Psoas muscle (tissue), 7 donors: ENCODE measurements at regions not wholly inside any gene's neighbourhood (a gene's known extent, or its start where the extent isn't known, plus 50 kb on each side); places are given as distances from the start of the nearest gene placed in this dataset.

Experiments used
- ATAC-seq, 4 donors: fragments of 200-7000 bp; cut with Tn5 transposase; one replicate each; pipeline ENCODE4 v1.9.1; 2020; ENCODE audit warnings: moderate library complexity in 3 of 4, mild to moderate bottlenecking in 2 of 4
- DNase-seq, 2 donors: peaks; one replicate each; pipeline ENCODE4 v3.0.0-alpha.2; 2020
- H3K27ac ChIP-seq: fragments of 200-600 bp; one replicate; pipeline ENCODE4 v1.8.0; 2022
- H3K27me3 ChIP-seq, 3 donors: fragments of 200-600 bp in 1 of 3; one replicate each; pipeline versions ENCODE4 v1.6.1 to v1.8.0; 2013 to 2022; ENCODE audit warnings: low read length in 2 of 3, mild to moderate bottlenecking in 2 of 3, moderate library complexity in 1 of 3; ENCODE audit not compliant: insufficient read depth in 3 of 3
- H3K36me3 ChIP-seq, 2 donors: fragments of 200-600 bp in 1 of 2; one replicate each; pipeline versions ENCODE4 v1.6.1 to v1.8.0; 2013 to 2022; ENCODE audit warnings: low read depth in 1 of 2, mild to moderate bottlenecking in 1 of 2, moderate library complexity in 1 of 2; ENCODE audit not compliant: insufficient read depth in 1 of 2
- H3K4me1 ChIP-seq: fragments of 200-600 bp; one replicate; pipeline ENCODE4 v1.8.0; 2022
- H3K4me3 ChIP-seq: fragments of 200-600 bp; one replicate; pipeline ENCODE4 v1.8.0; 2022; ENCODE audit warnings: mild to moderate bottlenecking
- H3K9me3 ChIP-seq: fragments of 200-600 bp; one replicate; pipeline ENCODE4 v1.8.0; 2022
- WGBS, 3 donors: extraction: QIAGEN DNeasy Blood & Tissue Kit; methylation state at CpG; one replicate each; pipeline versions ENCODE4 v1.1.6 to v1.1.7; 2013; 5-methylcytosine and 5-hydroxymethylcytosine counted together
- intact Hi-C, 2 donors: fragments of 100-400 bp; cut with DNase I; formaldehyde crosslinking; loops; one replicate each; pipeline versions ENCODE4 v1.11.0 to v1.14.2; 2022
- TF ChIP-seq, protein P1 (sequence below): fragments of 200-600 bp; IDR thresholded peaks from one replicate; pipeline ENCODE4 v1.8.0; 2022; ENCODE audit warnings: antibody characterized with exemption
- donor health status: healthy with polysubstance abuse.
- donor health status: DM: no; HTN: no; CAD: no; lungs with moderate emphysema.
- donor health status: Bipolar disorder and iron deficiency.
- donor health status: healthy.
- donor health status: DM: yes; HTN: yes; CAD: no.
- donor health status: DM: no; HTN: no; CAD: no.
- donor health status: DM: yes; HTN: yes; CAD: no.

DNA sequence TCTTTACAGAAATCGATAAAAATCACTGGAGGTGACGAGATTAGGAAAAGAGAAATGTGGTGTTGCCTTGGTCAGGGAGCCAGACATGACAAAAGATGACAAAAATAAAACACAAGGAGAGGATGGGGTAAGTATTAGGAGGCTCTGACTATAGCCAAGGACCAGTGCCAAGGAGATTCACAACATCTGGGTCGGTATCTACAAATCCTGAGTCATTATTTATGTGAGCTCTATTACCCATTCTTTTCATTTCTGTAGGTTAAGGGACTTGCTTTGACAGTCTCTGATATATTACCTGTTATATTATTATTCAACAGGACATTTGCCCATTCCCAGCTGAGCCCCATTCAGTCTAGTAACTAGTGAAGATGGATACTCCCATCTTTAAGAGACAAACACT lies 120.8 kb downstream of the TYW3 start:
- Histone ChIP-seq H3K4me1 (no peaks in the 10 kb centered on the region), H3K4me3 (no peak overlapping the region), H3K27ac (no peak overlapping the region), H3K36me3 (no peaks in the 10 kb centered on the region), H3K27me3 (no peaks in the 10 kb centered on the region), H3K9me3 (no peaks in the 10 kb centered on the region)
- TF ChIP-seq, protein P1, sequence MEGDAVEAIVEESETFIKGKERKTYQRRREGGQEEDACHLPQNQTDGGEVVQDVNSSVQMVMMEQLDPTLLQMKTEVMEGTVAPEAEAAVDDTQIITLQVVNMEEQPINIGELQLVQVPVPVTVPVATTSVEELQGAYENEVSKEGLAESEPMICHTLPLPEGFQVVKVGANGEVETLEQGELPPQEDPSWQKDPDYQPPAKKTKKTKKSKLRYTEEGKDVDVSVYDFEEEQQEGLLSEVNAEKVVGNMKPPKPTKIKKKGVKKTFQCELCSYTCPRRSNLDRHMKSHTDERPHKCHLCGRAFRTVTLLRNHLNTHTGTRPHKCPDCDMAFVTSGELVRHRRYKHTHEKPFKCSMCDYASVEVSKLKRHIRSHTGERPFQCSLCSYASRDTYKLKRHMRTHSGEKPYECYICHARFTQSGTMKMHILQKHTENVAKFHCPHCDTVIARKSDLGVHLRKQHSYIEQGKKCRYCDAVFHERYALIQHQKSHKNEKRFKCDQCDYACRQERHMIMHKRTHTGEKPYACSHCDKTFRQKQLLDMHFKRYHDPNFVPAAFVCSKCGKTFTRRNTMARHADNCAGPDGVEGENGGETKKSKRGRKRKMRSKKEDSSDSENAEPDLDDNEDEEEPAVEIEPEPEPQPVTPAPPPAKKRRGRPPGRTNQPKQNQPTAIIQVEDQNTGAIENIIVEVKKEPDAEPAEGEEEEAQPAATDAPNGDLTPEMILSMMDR, result no peak
- DNase-seq (no peak), ATAC-seq (no peak)
- WGBS, 3 donors, result 65 to 75% (median 71%) methylated on average over 3 of the region's 3 CpGs
- intact Hi-C loops, result no loop called here

DNA sequence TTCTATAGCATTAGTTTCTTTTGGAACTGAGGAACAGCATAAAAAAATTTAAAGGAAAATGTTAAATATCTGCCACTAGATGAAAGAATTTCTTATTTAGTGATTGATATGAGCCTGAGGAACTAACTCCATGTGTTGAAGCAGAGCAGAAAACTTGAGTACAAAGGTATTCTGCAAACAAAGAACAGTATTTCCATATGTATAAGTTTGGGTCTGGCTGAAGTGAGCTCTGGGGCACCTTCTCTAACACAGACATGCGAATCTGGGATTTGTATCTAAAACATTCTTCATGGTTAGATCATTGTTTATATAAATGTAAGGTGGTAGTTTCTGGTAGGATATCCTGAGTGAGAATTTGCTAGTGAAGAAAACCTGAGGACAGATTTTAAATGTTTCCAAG lies 123.2 kb downstream of the TYW3 start:
- ATAC-seq (no peak), DNase-seq (no peak)
- 49 to 63% (median 60%) methylated on average over 1 of the region's 1 CpG for WGBS, 3 donors
- H3K27ac ChIP-seq, result no peak overlapping the region
- TF ChIP-seq, protein P1, result no peak
- intact Hi-C loops, result no loop called here
- no peak overlapping the region for H3K4me3 ChIP-seq
- H3K27me3 ChIP-seq, result no peaks in the 10 kb centered on the region
- H3K36me3 ChIP-seq, result no peaks in the 10 kb centered on the region
- H3K9me3 ChIP-seq, result no peaks in the 10 kb centered on the region
- no peaks in the 10 kb centered on the region for H3K4me1 ChIP-seq

DNA sequence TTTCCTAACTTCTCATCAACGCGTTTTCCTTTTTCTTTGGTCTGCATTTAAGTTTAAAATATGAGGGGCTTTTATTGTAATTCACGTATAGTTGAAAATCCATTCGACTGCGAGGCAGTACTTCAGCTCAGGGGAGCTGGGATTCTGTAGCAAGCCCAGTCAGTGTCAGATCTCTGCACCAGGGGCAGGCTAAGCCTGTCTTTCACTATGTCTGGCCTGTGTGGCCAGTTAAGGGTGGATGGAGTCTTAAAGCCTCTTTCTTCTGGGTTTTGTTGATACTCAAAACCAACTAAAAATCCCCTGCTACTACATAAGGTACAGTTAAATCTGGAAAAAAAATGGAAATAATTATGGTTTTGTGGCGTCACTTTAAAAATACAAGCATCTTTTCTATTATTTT lies 124.7 kb downstream of the TYW3 start:
- no peak overlapping the region for H3K4me3 ChIP-seq
- H3K9me3 ChIP-seq, result peaks cover 5% of the 10 kb centered on the region
- no peaks in the 10 kb centered on the region for H3K36me3 ChIP-seq
- H3K27me3 ChIP-seq, result no peaks in the 10 kb centered on the region
- H3K4me1 ChIP-seq, result no peaks in the 10 kb centered on the region
- intact Hi-C loops, result no loop called here
- H3K27ac ChIP-seq, result no peak overlapping the region
- TF ChIP-seq, protein P1, result no peak
- no peak for DNase-seq
- 84 to 87% (median 85%) methylated on average over 6 of the region's 6 CpGs for WGBS, 3 donors
- ATAC-seq, result no peak

DNA sequence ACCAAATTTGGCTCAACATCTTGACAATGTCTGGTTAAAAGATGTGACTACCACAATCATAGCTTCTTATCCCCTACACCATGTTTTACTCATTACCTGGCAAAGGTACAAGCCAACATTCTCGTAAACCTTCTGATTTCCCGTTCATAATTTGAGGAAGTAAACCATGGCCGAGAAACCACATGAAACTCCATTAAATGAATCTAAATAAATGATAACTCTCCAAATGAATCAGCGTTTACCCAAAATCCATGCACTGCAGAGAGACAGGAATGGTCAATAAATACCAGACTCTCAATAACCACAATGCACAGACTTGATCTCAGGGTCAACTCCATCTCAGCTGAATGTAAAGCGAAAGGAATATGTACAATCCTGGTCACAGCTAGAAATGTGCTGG lies 125.2 kb downstream of the TYW3 start:
- TF ChIP-seq, protein P1, result no peak
- 85 to 86% (median 85%) methylated on average over 5 of the region's 5 CpGs for WGBS, 3 donors
- H3K36me3 ChIP-seq, result no peaks in the 10 kb centered on the region
- DNase-seq (no peak), ATAC-seq (no peak)
- no peak overlapping the region for H3K27ac ChIP-seq
- intact Hi-C loops, result no loop called here
- H3K9me3 ChIP-seq, result peaks cover 6% of the 10 kb centered on the region
- no peak overlapping the region for H3K4me3 ChIP-seq
- H3K27me3 ChIP-seq, result no peaks in the 10 kb centered on the region
- no peaks in the 10 kb centered on the region for H3K4me1 ChIP-seq

GRCh38 chr1:74861867-74862266 lies 128.9 kb downstream of the TYW3 start:
- H3K27me3 ChIP-seq, result no peaks in the 10 kb centered on the region
- TF ChIP-seq, protein P1, result no peak
- ATAC-seq (no peak), DNase-seq (no peak)
- no peak overlapping the region for H3K4me3 ChIP-seq
- 70 to 82% (median 74%) methylated on average over 1 of the region's 1 CpG for WGBS, 3 donors
- intact Hi-C loops, result no loop called here
- H3K4me1 ChIP-seq, result no peaks in the 10 kb centered on the region
- peaks cover 20% of the 10 kb centered on the region for H3K9me3 ChIP-seq
- H3K27ac ChIP-seq, result no peak overlapping the region
- H3K36me3 ChIP-seq, result no peaks in the 10 kb centered on the region
